KMS-11 (cell line): ENCODE measurements at regions not wholly inside any gene's neighbourhood (a gene's known extent, or its start where the extent isn't known, plus 50 kb on each side); places are given as distances from the start of the nearest gene placed in this dataset.

Source experiments
- H2AFZ ChIP-seq: fragments of 200-600 bp; sonication (generic); 2 replicates; pipeline ENCODE4 v1.6.1; 2016; ENCODE audit warnings: antibody characterized with exemption, mixed run types, low read depth
- H3K27ac ChIP-seq: fragments of 200-600 bp; sonication (generic); 2 replicates; pipeline ENCODE4 v1.6.1; 2016; ENCODE audit warnings: mild to moderate bottlenecking, mixed run types
- H3K27me3 ChIP-seq: fragments of 200-600 bp; sonication (generic); 2 replicates; pipeline ENCODE4 v1.6.1; 2017; ENCODE audit warnings: mild to moderate bottlenecking, low read depth, mixed run types, moderate library complexity; ENCODE audit not compliant: insufficient read depth
- H3K36me3 ChIP-seq: fragments of 200-600 bp; sonication (generic); 2 replicates; pipeline ENCODE4 v1.6.1; 2017; ENCODE audit warnings: mild to moderate bottlenecking, mixed run types; ENCODE audit not compliant: insufficient read depth
- H3K4me1 ChIP-seq: fragments of 200-600 bp; sonication (generic); 2 replicates; pipeline ENCODE4 v1.6.1; 2016; ENCODE audit warnings: mild to moderate bottlenecking, low read depth, mixed run types; ENCODE audit not compliant: poor library complexity, severe bottlenecking
- H3K4me2 ChIP-seq: fragments of 200-600 bp; sonication (generic); 2 replicates; pipeline ENCODE4 v1.7.0; 2016; ENCODE audit warnings: mild to moderate bottlenecking, mixed run types
- H3K4me3 ChIP-seq: fragments of 200-600 bp; sonication (generic); IDR thresholded peaks from 2 replicates; pipeline ENCODE4 v1.6.1; 2017; ENCODE audit warnings: low read depth, low read length, mixed read lengths; ENCODE audit not compliant: insufficient read depth
- H3K79me2 ChIP-seq: fragments of 200-600 bp; sonication (generic); 2 replicates; pipeline ENCODE4 v1.6.1; 2016; ENCODE audit warnings: low read depth, mixed run types; ENCODE audit not compliant: insufficient read depth
- H3K9ac ChIP-seq: fragments of 200-600 bp; sonication (generic); 2 replicates; pipeline ENCODE4 v1.6.1; 2016; ENCODE audit warnings: mild to moderate bottlenecking, mixed run types
- H4K20me1 ChIP-seq: fragments of 200-600 bp; sonication (generic); 2 replicates; pipeline ENCODE4 v1.6.1; 2016; ENCODE audit warnings: mild to moderate bottlenecking, mixed run types; ENCODE audit not compliant: insufficient read depth
- TF ChIP-seq, protein P1 (sequence below): fragments of 200-600 bp; sonication (generic); conservative IDR thresholded peaks from 2 replicates; pipeline ENCODE4 v1.6.1; 2017; ENCODE audit warnings: low read depth, mild to moderate bottlenecking, antibody characterized with exemption, low read length, moderate library complexity, mixed read lengths

DNA sequence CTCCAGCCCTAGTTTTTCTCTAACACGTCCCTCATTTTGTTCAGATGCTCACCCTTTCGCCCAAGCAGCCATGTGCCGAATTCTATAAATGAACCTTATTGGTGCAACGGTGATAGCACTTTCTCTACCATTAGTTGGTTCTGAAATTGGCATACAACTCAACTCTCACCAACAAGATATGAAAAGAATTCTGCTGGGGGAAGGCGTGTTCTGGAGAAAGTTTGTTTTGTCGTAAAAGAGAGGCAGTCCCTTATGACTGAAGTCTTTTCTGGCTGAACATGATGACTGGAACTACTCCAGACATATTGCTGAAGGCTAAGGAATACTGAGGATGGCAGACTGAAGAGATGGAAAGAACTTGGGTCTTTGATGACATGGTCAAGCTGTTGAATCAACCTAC is 91.8 kb upstream of the UBE2E2 start:
- TF ChIP-seq, protein P1, sequence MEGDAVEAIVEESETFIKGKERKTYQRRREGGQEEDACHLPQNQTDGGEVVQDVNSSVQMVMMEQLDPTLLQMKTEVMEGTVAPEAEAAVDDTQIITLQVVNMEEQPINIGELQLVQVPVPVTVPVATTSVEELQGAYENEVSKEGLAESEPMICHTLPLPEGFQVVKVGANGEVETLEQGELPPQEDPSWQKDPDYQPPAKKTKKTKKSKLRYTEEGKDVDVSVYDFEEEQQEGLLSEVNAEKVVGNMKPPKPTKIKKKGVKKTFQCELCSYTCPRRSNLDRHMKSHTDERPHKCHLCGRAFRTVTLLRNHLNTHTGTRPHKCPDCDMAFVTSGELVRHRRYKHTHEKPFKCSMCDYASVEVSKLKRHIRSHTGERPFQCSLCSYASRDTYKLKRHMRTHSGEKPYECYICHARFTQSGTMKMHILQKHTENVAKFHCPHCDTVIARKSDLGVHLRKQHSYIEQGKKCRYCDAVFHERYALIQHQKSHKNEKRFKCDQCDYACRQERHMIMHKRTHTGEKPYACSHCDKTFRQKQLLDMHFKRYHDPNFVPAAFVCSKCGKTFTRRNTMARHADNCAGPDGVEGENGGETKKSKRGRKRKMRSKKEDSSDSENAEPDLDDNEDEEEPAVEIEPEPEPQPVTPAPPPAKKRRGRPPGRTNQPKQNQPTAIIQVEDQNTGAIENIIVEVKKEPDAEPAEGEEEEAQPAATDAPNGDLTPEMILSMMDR: no peak
- no peak overlapping the region for H3K9ac ChIP-seq
- no peaks in the 10 kb centered on the region for H3K79me2 ChIP-seq
- no peaks in the 10 kb centered on the region for H3K4me1 ChIP-seq
- H2AFZ ChIP-seq: no peak overlapping the region
- no peak overlapping the region for H3K4me2 ChIP-seq
- no peak overlapping the region for H3K27ac ChIP-seq
- H3K36me3 ChIP-seq: no peaks in the 10 kb centered on the region
- H3K4me3 ChIP-seq: no peak overlapping the region
- H3K27me3 ChIP-seq: no peaks in the 10 kb centered on the region
- no peaks in the 10 kb centered on the region for H4K20me1 ChIP-seq

DNA sequence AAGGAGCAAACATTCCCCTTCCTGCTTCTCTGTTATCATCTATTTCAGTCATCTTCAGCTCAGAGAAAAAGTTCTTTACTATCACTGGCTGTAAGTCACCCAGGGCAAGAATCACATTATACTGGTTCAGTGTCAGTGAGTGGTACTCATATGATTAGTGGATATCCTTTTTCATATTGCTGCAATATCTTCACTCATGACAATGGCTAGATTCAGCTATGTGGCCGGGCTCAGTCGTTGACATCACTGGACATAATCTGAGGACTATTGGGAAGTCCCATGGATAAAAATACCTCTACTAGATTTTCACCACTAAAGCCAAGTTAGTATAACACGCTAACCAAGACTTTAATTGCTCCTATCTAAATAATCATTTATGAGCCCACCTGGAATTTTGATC is 91.3 kb upstream of the UBE2E2 start:
- H3K36me3 ChIP-seq: no peaks in the 10 kb centered on the region
- no peak overlapping the region for H3K9ac ChIP-seq
- H3K4me1 ChIP-seq: no peaks in the 10 kb centered on the region
- H3K4me2 ChIP-seq: no peak overlapping the region
- TF ChIP-seq, protein P1: no peak
- no peak overlapping the region for H2AFZ ChIP-seq
- H3K4me3 ChIP-seq: no peak overlapping the region
- no peaks in the 10 kb centered on the region for H4K20me1 ChIP-seq
- no peaks in the 10 kb centered on the region for H3K27me3 ChIP-seq
- H3K27ac ChIP-seq: no peak overlapping the region
- H3K79me2 ChIP-seq: no peaks in the 10 kb centered on the region

DNA sequence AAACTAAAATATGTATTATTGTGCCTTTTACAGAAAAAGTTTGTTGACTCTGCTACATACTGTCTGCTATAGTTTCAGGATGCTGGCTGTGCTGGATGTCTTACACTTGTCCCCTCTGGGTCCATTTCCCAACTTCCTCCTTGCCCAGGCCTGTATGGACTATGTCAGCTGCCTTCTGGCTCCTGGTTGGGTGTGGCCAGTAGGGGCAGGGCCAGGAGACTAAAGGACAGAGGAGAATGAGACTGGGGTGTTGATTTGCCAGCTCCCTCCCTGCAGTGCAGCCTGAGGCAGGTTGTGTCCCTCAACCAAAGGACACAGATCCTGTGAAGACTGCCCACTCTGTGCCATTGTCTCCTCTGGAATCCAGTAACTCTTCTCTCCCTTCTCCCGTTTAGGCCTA is 90.6 kb upstream of the UBE2E2 start:
- H3K27ac ChIP-seq: no peak overlapping the region
- H3K27me3 ChIP-seq: no peaks in the 10 kb centered on the region
- H3K4me2 ChIP-seq: no peak overlapping the region
- no peaks in the 10 kb centered on the region for H3K79me2 ChIP-seq
- H3K4me1 ChIP-seq: no peaks in the 10 kb centered on the region
- no peak overlapping the region for H3K4me3 ChIP-seq
- TF ChIP-seq, protein P1: no peak
- no peak overlapping the region for H3K9ac ChIP-seq
- no peaks in the 10 kb centered on the region for H3K36me3 ChIP-seq
- no peak overlapping the region for H2AFZ ChIP-seq
- H4K20me1 ChIP-seq: no peaks in the 10 kb centered on the region

DNA sequence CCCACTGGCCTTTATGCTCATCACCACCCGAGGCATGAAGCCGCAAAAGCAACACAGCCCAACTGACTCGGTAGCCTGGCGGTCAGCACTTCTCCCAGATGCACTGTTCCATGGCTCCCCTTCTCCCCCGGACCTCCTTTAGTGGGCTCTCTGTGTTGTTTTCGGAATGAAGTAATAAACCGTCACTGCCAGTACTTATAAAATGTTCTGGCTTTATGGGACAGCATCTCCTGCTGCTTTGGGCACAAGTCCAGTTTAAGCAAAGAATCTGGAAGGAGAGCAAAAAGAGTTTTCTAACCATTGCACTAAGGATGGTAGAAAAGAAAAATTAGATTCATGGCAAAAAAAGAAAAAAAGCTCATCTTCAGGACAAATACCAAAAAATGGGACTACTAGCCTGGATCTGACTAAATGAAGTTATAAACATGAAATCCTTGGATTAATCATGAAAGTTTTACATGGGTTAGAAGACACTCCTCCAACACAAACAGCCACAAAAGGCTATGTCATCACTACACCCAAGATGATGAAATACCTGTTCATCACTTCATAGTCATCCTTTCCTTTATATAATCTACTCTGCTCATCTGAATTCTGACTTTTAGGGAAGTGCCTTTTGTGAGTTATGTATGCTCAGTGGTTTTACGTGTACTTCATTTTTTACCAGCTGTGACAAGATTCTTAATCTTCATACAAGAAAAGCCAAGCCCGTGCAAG is 89.5 kb upstream of the UBE2E2 start:
- H3K27me3 ChIP-seq: no peaks in the 10 kb centered on the region
- H3K27ac ChIP-seq: no peak overlapping the region
- no peak overlapping the region for H3K9ac ChIP-seq
- no peak overlapping the region for H3K4me3 ChIP-seq
- H3K36me3 ChIP-seq: no peaks in the 10 kb centered on the region
- no peaks in the 10 kb centered on the region for H3K79me2 ChIP-seq
- no peak overlapping the region for H3K4me2 ChIP-seq
- no peaks in the 10 kb centered on the region for H3K4me1 ChIP-seq
- TF ChIP-seq, protein P1: no peak
- no peaks in the 10 kb centered on the region for H4K20me1 ChIP-seq
- H2AFZ ChIP-seq: no peak overlapping the region
